SJCRH30 (cell line): ENCODE measurements at regions not wholly inside any gene's neighbourhood (a gene's known extent, or its start where the extent isn't known, plus 50 kb on each side); places are given as distances from the start of the nearest gene placed in this dataset.

Source experiments
- DNase-seq, 2 experiments: peaks; one replicate each; pipeline ENCODE4 v3.0.0-alpha.2; 2015 to 2020
- H3K27ac ChIP-seq: fragments of 250-450 bp; sonication (Bioruptor Pico); 2 replicates; pipeline ENCODE4 v1.5.1; 2020; ENCODE audit warnings: mild to moderate bottlenecking, moderate library complexity
- H3K27me3 ChIP-seq: fragments of 250-450 bp; sonication (Bioruptor Pico); 2 replicates; pipeline ENCODE4 v1.5.1; 2020; ENCODE audit warnings: mild to moderate bottlenecking, moderate library complexity
- H3K36me3 ChIP-seq: fragments of 250-450 bp; sonication (Bioruptor Pico); 2 replicates; pipeline ENCODE4 v1.5.1; 2020; ENCODE audit warnings: mild to moderate bottlenecking, moderate library complexity
- H3K4me1 ChIP-seq: fragments of 250-450 bp; sonication (Bioruptor Pico); 2 replicates; pipeline ENCODE4 v1.5.1; 2020; ENCODE audit warnings: mild to moderate bottlenecking, moderate library complexity
- H3K4me3 ChIP-seq: fragments of 250-450 bp; sonication (Bioruptor Pico); 2 replicates; pipeline ENCODE4 v1.5.1; 2020; ENCODE audit warnings: mild to moderate bottlenecking, moderate library complexity
- H3K9me3 ChIP-seq: fragments of 250-450 bp; sonication (Bioruptor Pico); replicated peaks from 2 replicates; pipeline ENCODE4 v1.5.1; 2020; ENCODE audit warnings: mild to moderate bottlenecking, moderate library complexity

DNA sequence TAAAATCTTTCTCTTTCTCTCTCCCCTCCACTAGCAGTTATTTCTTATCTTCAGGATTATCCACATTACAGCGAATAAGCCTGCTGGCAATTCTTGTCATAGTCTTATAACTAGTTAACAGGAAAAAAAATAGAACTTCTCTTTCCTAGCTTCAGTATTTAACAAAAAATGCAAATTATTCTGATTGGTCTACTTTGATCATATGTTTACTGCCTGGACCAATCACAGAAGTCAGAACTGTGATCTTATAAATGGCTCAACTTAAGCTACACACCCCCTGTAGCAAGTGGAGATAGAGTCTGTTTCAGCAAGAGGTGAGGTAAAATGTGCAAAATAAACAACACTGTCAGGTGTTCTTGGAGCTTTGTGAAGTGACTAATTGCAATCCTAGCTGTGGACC lies 389.4 kb upstream of the TUSC1 start:
- Histone ChIP-seq H3K9me3 (no peaks in the 10 kb centered on the region), H3K27ac (no peak overlapping the region), H3K4me3 (no peak overlapping the region), H3K27me3 (no peaks in the 10 kb centered on the region), H3K4me1 (no peaks in the 10 kb centered on the region), H3K36me3 (no peaks in the 10 kb centered on the region)
- DNase-seq = no peak

DNA sequence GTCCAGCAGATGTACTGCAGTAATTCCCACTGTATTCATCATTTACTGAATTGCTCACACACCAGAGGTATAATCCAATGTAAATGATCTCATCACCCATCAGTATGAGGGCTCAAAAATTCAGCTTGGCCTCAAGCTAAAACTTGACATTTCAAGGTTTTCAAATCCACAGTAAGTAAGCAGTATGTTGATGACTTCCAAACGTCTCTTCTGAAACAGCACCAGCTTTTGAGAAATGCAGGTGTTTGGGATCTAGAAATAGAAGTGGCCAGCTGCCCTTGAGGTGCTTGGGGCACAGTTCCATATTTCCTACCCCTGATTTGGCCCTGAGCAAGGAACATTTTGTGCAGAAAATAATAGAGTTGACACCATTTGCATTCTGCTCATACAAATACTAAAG lies 388.0 kb upstream of the TUSC1 start:
- H3K4me1 ChIP-seq = no peaks in the 10 kb centered on the region
- H3K9me3 ChIP-seq = no peaks in the 10 kb centered on the region
- DNase-seq = no peak
- no peaks in the 10 kb centered on the region for H3K27me3 ChIP-seq
- H3K4me3 ChIP-seq = no peak overlapping the region
- no peak overlapping the region for H3K27ac ChIP-seq
- H3K36me3 ChIP-seq = no peaks in the 10 kb centered on the region

DNA sequence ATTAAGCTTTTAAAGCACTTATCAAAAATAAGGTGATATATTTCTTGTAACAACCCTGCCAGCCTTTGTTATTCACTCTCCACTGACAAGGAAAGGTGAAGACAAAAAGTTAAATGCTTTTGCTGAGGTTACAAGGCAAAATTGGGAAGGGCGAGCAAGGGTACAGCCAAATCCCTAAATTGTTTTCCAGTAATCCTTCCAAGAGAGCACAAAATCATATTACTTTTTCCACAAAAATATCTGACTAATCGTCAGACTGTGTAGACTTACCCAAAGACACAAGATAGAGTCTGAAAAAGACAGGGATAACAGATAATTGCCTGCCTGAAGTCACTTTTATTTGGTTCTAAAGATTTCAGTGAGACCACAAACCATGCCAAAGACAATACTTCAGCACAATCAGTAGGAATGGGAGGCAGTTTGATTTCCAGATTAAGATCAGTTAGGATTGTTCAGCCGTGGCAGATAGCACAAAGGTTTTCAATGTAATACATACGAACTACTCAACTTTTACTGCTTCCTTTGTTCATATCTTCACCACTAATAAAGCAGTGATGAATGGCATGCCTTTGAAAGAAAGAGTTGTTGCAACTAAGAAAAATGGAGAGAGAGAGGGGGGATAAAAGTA lies 383.8 kb upstream of the TUSC1 start:
- DNase-seq = no peak
- H3K4me1 ChIP-seq = no peaks in the 10 kb centered on the region
- no peak overlapping the region for H3K27ac ChIP-seq

DNA sequence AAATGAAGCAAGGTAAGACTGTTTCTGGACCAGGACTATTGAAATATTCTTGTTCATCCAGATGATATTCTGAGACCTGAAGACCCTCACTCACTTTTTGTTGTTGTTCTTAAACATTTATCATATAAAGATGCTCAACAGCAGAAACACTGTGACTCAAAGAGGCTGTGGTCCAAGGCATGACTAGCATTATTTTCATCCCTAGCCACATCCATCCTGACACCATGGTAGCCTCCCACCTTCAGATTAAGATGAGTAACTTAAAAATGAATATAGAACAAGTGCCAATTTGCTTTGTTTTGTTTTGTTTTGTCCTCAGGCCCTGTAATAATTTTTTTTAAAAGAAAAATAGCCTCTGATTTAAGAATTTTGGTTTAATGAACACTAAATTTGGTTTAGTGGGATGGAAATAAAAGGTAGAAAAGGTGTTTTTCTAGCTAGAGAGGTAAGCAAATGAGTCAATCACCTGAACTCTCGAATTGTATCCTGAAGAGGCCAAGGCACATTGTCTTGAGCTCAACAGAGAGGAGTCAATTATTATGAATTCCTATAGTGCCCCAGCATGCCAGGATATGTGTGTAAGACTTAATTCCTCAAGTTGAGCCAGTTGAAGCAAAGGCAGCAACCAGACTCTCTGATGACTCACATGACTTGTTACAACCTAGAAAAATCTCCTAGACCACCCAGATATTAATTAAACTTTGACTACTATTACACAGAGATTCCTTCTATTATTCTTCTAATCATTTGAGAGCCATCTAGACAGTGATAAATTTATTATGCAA lies 380.1 kb upstream of the TUSC1 start:
- Histone ChIP-seq H3K27ac (no peak overlapping the region), H3K4me3 (no peak overlapping the region), H3K36me3 (no peaks in the 10 kb centered on the region), H3K4me1 (no peaks in the 10 kb centered on the region), H3K27me3 (no peaks in the 10 kb centered on the region), H3K9me3 (no peaks in the 10 kb centered on the region)
- no peak for DNase-seq

More for the DNA sequence above, 383.8 kb upstream of the TUSC1 start:
- H3K27me3 ChIP-seq = no peaks in the 10 kb centered on the region
- no peaks in the 10 kb centered on the region for H3K9me3 ChIP-seq
- H3K36me3 ChIP-seq = no peaks in the 10 kb centered on the region
- no peak overlapping the region for H3K4me3 ChIP-seq

GRCh38 chr9:26057050-26057449 lies 378.8 kb upstream of the TUSC1 start:
- Histone ChIP-seq H3K27ac (no peak overlapping the region), H3K4me3 (no peak overlapping the region), H3K36me3 (no peaks in the 10 kb centered on the region), H3K9me3 (no peaks in the 10 kb centered on the region), H3K27me3 (no peaks in the 10 kb centered on the region), H3K4me1 (no peaks in the 10 kb centered on the region)
- DNase-seq = no peak

DNA sequence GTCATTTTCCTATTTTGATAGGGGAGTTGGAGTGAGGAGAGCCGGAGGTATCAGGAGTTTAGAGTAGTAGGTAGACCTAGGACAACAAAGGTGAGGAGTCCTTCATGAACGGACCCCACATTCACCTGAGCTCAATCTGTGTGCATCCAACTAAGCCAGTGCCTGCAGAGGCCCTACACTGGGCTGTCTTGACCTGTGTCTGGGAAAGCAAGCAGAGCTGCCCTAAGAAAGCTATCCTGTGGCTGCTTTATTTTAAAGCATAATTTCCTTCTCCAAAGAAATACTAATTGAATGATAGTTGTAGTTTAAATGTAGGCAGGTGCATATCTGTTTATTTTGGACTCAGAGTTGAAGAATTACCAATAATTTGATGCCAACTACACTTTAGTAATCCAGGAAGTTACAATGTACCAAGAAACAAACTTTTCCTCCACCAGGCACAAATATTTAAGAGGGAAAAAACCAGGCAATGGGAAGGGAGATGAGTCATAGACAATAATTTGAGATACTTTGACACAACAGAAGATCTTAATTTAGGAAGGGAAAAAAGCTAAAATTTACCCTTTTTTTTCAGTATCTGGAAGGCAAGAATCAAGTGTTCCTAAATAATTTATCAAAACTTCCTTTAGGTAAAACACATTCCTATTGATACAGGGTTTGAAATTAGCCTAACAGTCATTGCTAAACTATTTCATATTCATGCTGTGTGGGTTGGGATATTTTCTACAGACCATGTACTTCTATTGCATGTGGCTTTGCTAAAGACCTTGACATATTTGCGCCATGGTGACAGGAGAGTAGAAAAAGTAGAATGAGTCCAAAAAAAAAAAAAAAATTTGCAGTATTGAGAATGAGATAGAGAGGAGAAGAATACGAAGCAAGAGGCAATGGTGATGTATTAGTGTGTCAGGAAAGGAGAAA lies 376.6 kb upstream of the TUSC1 start:
- Histone ChIP-seq H3K27me3 (no peaks in the 10 kb centered on the region), H3K27ac (no peak overlapping the region), H3K9me3 (no peaks in the 10 kb centered on the region), H3K4me3 (no peak overlapping the region), H3K36me3 (no peaks in the 10 kb centered on the region), H3K4me1 (no peaks in the 10 kb centered on the region)
- DNase-seq = no peak

DNA sequence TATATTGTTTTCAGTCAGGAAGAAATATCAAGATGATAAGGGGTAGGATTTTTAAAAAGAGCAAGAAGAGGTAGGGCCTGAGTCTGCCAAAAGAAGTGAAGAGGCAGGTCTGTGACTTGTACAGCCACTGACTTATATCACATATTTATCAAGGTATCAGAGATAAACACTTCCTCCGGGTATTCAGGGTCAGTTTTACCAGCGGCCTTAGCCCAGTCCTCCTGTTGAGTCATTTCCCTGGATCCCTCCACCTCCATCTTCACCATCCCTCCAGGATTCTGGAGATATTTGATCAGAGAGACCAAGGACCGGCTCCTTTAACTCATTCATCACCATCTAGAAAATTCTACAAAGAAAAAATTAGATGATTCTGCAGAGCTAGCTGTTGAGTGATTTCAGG lies 375.7 kb upstream of the TUSC1 start:
- H3K4me1 ChIP-seq = no peaks in the 10 kb centered on the region
- no peak overlapping the region for H3K4me3 ChIP-seq
- no peaks in the 10 kb centered on the region for H3K27me3 ChIP-seq
- H3K9me3 ChIP-seq = no peaks in the 10 kb centered on the region
- DNase-seq = no peak
- H3K36me3 ChIP-seq = no peaks in the 10 kb centered on the region
- H3K27ac ChIP-seq = no peak overlapping the region

DNA sequence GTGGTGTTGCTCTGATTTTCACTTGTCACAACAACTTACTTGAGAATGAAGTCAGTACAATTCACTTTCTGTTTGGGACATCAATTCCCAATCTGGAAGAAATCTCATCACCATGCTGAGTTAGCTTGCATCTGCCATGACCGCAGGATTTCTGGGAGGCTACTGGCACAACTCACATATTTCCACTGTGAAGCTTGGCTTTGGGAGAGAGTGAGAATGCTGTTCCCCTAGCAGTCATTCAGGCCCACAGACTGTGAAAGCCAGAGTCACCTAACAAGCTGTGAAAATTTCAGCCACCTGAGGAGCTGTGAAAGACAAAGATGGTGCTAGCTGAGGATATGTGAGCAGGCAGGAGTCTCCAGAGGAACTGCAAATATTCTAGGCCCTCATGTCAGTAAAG lies 365.2 kb upstream of the TUSC1 start:
- Histone ChIP-seq H3K4me1 (no peaks in the 10 kb centered on the region), H3K27me3 (no peaks in the 10 kb centered on the region), H3K9me3 (no peaks in the 10 kb centered on the region), H3K36me3 (no peaks in the 10 kb centered on the region), H3K4me3 (no peak overlapping the region), H3K27ac (no peak overlapping the region)
- no peak for DNase-seq

DNA sequence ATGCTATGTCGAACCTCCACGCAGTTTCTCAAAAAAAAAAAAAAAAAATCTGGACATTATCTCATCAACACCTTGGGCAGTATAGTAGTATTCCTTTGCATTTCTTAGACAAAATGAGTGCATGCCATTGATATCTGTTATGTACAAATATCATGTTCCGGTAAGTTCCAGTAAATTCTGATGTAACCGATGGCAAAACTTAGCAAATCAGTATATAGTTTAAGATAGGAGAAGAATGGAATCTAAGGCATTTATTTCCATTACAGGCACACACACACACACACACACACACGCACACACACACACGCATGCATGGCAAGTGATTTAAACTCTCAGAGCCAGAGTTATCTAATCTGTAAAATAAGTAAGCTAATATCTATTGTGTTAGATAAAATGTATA lies 356.5 kb upstream of the TUSC1 start:
- Histone ChIP-seq H3K27me3 (no peaks in the 10 kb centered on the region), H3K9me3 (no peaks in the 10 kb centered on the region)
- no peak for DNase-seq

DNA sequence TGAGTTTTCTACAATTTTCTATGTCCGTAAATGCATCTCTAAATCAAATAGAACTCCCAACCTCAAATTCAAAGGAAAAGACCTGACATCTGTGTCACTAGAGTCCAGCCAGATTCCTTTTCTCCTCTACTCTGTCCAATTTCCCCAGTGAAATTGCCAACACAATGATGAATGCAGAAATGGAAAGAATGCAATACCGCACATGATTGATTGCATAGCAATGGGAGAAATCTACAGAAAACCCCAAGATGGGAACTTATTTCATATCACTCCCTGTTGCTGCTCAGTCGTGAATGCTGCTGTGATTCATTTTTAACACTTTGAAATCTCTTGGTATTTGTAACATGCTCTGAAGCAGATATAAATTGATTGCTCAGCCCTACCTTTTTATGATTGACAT lies 355.1 kb upstream of the TUSC1 start:
- no peak for DNase-seq
- no peaks in the 10 kb centered on the region for H3K9me3 ChIP-seq
- no peaks in the 10 kb centered on the region for H3K4me1 ChIP-seq
- H3K27ac ChIP-seq = no peak overlapping the region
- no peaks in the 10 kb centered on the region for H3K27me3 ChIP-seq
- no peaks in the 10 kb centered on the region for H3K36me3 ChIP-seq
- H3K4me3 ChIP-seq = no peak overlapping the region

More for the DNA sequence above, 356.5 kb upstream of the TUSC1 start:
- no peaks in the 10 kb centered on the region for H3K36me3 ChIP-seq
- no peak overlapping the region for H3K4me3 ChIP-seq
- H3K27ac ChIP-seq = no peak overlapping the region
- no peaks in the 10 kb centered on the region for H3K4me1 ChIP-seq

- no peaks in the 10 kb centered on the region for H3K27me3 ChIP-seq
Observed at GRCh38 chr9:26026423-26027100, 348.3 kb upstream of the TUSC1 start.

GRCh38 chr9:26013199-26013598 lies 335.0 kb upstream of the TUSC1 start:
- no peak for DNase-seq
- H3K9me3 ChIP-seq = no peaks in the 10 kb centered on the region
- H3K4me1 ChIP-seq = no peaks in the 10 kb centered on the region
- H3K27ac ChIP-seq = no peak overlapping the region
- no peaks in the 10 kb centered on the region for H3K27me3 ChIP-seq
- no peaks in the 10 kb centered on the region for H3K36me3 ChIP-seq
- no peak overlapping the region for H3K4me3 ChIP-seq

More at GRCh38 chr9:26026423-26027100, 348.3 kb upstream of the TUSC1 start:
- DNase-seq = no peak
- Histone ChIP-seq H3K27ac (no peak overlapping the region), H3K9me3 (no peaks in the 10 kb centered on the region), H3K4me1 (no peaks in the 10 kb centered on the region), H3K36me3 (no peaks in the 10 kb centered on the region), H3K4me3 (no peak overlapping the region)

GRCh38 chr9:26012797-26013196 lies 334.6 kb upstream of the TUSC1 start:
- no peaks in the 10 kb centered on the region for H3K4me1 ChIP-seq
- no peak overlapping the region for H3K27ac ChIP-seq
- no peaks in the 10 kb centered on the region for H3K36me3 ChIP-seq
- H3K9me3 ChIP-seq = no peaks in the 10 kb centered on the region
- no peak overlapping the region for H3K4me3 ChIP-seq
- H3K27me3 ChIP-seq = no peaks in the 10 kb centered on the region
- DNase-seq = no peak

- Histone ChIP-seq H3K27ac (no peak overlapping the region), H3K9me3 (no peaks in the 10 kb centered on the region), H3K4me3 (no peak overlapping the region), H3K4me1 (no peaks in the 10 kb centered on the region), H3K27me3 (no peaks in the 10 kb centered on the region), H3K36me3 (no peaks in the 10 kb centered on the region)
- DNase-seq = no peak
Observed at GRCh38 chr9:25994605-25995004, 316.4 kb upstream of the TUSC1 start.

GRCh38 chr9:25990376-25990775 lies 312.1 kb upstream of the TUSC1 start:
- no peak overlapping the region for H3K27ac ChIP-seq
- no peak overlapping the region for H3K4me3 ChIP-seq
- H3K36me3 ChIP-seq = no peaks in the 10 kb centered on the region
- no peak for DNase-seq
- no peaks in the 10 kb centered on the region for H3K4me1 ChIP-seq
- H3K9me3 ChIP-seq = no peaks in the 10 kb centered on the region
- H3K27me3 ChIP-seq = no peaks in the 10 kb centered on the region
